ENCODE measurements at regions not wholly inside any gene's neighbourhood (a gene's known extent, or its start where the extent isn't known, plus 50 kb on each side); places are given as distances from the start of the nearest gene placed in this dataset.

DNA sequence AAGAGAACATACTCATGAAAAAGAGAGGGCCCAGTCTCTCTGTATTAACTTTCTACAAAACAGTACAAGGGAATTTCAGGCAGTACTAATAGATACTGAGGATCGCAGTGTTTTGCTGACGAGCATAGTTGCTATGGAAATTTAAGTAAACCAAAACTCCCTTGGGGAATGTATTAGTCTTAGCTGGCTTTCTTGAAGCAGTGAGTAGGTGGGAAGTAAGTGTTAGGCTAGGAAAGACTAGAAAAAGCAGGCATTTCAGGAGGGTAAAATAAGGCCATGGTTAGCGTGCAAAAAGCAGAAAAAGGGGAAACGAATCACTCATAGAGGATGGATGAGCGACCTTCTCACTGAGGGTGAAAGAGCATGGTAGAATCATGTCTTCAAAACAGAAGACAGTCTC, 84.3 kb upstream of the ACTBL2 start:
- no peaks in the 10 kb centered on the region for H3K79me2 ChIP-seq (ENCODE audit: insufficient read depth, low read length)
- H3K27me3 ChIP-seq (ENCODE audit: insufficient read depth, low read length), result no peaks in the 10 kb centered on the region
- Mint-ChIP-seq H3K27ac (ENCODE audit: unreplicated experiment) (no peak overlapping the region), H3K9me3 (ENCODE audit: unreplicated experiment) (peaks cover 2% of the 10 kb centered on the region), H3K4me1 (ENCODE audit: low read depth, unreplicated experiment) (peaks cover 3% of the 10 kb centered on the region), H3K36me3 (ENCODE audit: low read depth, unreplicated experiment) (no peaks in the 10 kb centered on the region), H3K4me3 (ENCODE audit: unreplicated experiment) (no peak overlapping the region), H3K27me3 (ENCODE audit: low read depth, unreplicated experiment) (peaks cover 2% of the 10 kb centered on the region)
- no peaks in the 10 kb centered on the region for H3K9me3 ChIP-seq (ENCODE audit: insufficient read depth, low read depth, low read length)
- no peak overlapping the region for H2AFZ ChIP-seq (ENCODE audit: low read depth, low read length)
- H4K20me1 ChIP-seq (ENCODE audit: insufficient read depth, low read length), result no peaks in the 10 kb centered on the region
- no peak overlapping the region for H3K4me2 ChIP-seq (ENCODE audit: low read length)
- no peak overlapping the region for H3K9ac ChIP-seq (ENCODE audit: low read length)
- no peak for TF ChIP-seq EZH2 (IDR thresholded peaks at IDR 0.05; ENCODE audit: insufficient read depth, low read length)
- TF ChIP-seq, protein P1, sequence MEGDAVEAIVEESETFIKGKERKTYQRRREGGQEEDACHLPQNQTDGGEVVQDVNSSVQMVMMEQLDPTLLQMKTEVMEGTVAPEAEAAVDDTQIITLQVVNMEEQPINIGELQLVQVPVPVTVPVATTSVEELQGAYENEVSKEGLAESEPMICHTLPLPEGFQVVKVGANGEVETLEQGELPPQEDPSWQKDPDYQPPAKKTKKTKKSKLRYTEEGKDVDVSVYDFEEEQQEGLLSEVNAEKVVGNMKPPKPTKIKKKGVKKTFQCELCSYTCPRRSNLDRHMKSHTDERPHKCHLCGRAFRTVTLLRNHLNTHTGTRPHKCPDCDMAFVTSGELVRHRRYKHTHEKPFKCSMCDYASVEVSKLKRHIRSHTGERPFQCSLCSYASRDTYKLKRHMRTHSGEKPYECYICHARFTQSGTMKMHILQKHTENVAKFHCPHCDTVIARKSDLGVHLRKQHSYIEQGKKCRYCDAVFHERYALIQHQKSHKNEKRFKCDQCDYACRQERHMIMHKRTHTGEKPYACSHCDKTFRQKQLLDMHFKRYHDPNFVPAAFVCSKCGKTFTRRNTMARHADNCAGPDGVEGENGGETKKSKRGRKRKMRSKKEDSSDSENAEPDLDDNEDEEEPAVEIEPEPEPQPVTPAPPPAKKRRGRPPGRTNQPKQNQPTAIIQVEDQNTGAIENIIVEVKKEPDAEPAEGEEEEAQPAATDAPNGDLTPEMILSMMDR (IDR thresholded peaks at IDR 0.05; ENCODE audit: insufficient read depth, low read depth, low read length), result no peak
- H3K36me3 ChIP-seq (ENCODE audit: insufficient read depth, low read length), result no peaks in the 10 kb centered on the region
- H3K4me1 ChIP-seq (ENCODE audit: insufficient read depth, low read length), result no peaks in the 10 kb centered on the region
- H3K4me3 ChIP-seq (ENCODE audit: insufficient read depth, low read depth, low read length), result no peak overlapping the region
- DNase-seq (ENCODE audit: low read depth) (peak; percentile 68), FAIRE-seq (no peak)
- H3K27ac ChIP-seq (ENCODE audit: low read depth, low read length), result no peak overlapping the region

DNA sequence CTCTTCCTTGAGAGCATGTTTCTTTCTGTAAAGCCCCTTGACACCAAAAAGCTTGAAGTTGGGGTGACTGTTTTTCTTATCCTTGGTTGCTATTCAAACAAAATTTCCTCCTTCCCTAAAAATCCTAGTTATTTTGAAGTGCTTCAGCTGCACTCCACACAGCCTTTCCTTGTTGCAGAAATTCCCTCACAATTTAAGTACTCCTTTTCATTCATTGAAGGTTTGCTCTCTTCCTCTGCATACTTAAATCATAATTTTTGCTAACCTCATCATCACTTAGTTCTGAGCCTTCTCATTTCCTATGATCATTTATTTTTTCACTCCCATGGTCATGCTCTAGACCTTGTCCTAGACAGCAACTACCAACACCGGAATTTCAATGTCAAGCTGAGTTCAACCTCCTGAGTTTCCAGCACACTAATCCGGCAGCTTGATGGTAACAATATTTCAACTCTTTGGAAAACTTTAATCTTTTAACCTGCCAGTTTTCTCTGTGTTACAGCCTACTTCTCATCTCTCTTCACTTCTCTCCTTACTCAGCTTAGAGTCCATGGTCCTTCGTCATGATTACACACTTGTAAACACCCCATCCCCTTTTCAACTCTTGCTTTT, 78.7 kb upstream of the ACTBL2 start:
- Mint-ChIP-seq H3K4me3 (ENCODE audit: unreplicated experiment) (no peak overlapping the region), H3K9me3 (ENCODE audit: unreplicated experiment) (no peaks in the 10 kb centered on the region), H3K4me1 (ENCODE audit: low read depth, unreplicated experiment) (no peaks in the 10 kb centered on the region), H3K36me3 (ENCODE audit: low read depth, unreplicated experiment) (no peaks in the 10 kb centered on the region), H3K27ac (ENCODE audit: unreplicated experiment) (no peak overlapping the region), H3K27me3 (ENCODE audit: low read depth, unreplicated experiment) (no peaks in the 10 kb centered on the region)
- H2AFZ ChIP-seq (ENCODE audit: low read depth, low read length), result no peak overlapping the region
- FAIRE-seq, result no peak
- no peak overlapping the region for H3K4me3 ChIP-seq (ENCODE audit: insufficient read depth, low read depth, low read length)
- H4K20me1 ChIP-seq (ENCODE audit: insufficient read depth, low read length), result no peaks in the 10 kb centered on the region
- no peak overlapping the region for H3K4me2 ChIP-seq (ENCODE audit: low read length)
- no peak overlapping the region for H3K9ac ChIP-seq (ENCODE audit: low read length)
- DNase-seq (ENCODE audit: low read depth), result no peak
- no peaks in the 10 kb centered on the region for H3K27me3 ChIP-seq (ENCODE audit: insufficient read depth, low read length)
- H3K4me1 ChIP-seq (ENCODE audit: insufficient read depth, low read length), result no peaks in the 10 kb centered on the region
- no peaks in the 10 kb centered on the region for H3K79me2 ChIP-seq (ENCODE audit: insufficient read depth, low read length)
- H3K27ac ChIP-seq (ENCODE audit: low read depth, low read length), result no peak overlapping the region
- H3K36me3 ChIP-seq (ENCODE audit: insufficient read depth, low read length), result no peaks in the 10 kb centered on the region
- H3K9me3 ChIP-seq (ENCODE audit: insufficient read depth, low read depth, low read length), result no peaks in the 10 kb centered on the region
- TF ChIP-seq EZH2 (IDR thresholded peaks at IDR 0.05; ENCODE audit: insufficient read depth, low read length), result no peak
- TF ChIP-seq, protein P1 (IDR thresholded peaks at IDR 0.05; ENCODE audit: insufficient read depth, low read depth, low read length), result no peak

DNA sequence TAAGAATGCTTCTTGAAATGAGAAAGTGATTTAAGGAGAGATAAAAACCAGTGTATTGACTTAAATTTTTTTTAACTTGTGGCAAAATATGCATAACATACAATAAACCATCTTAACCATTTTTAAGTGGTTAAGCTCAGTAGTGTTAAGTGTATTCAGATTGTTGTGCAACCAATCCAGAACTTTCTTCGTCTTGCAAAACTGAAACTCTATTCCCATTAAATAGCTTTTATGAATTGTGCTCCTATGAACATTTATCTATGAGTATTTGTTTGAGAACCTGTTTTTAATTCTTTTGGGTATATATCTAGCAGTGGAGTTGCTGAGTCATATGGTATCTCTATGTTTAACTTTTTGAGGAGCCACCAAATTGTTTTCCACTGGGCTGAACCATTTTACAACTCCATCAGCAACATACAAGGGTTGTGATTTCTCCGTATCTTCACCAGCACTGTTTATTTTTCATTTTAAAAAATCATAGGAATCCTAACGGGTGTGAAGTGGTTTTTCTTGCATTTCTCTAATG, 76.6 kb upstream of the ACTBL2 start:
- Histone ChIP-seq H3K9ac (ENCODE audit: low read length) (no peak overlapping the region), H3K27ac (ENCODE audit: low read depth, low read length) (no peak overlapping the region), H3K4me3 (ENCODE audit: insufficient read depth, low read depth, low read length) (no peak overlapping the region), H3K4me1 (ENCODE audit: insufficient read depth, low read length) (no peaks in the 10 kb centered on the region), H3K27me3 (ENCODE audit: insufficient read depth, low read length) (no peaks in the 10 kb centered on the region), H3K36me3 (ENCODE audit: insufficient read depth, low read length) (no peaks in the 10 kb centered on the region), H3K4me2 (ENCODE audit: low read length) (no peak overlapping the region), H3K9me3 (ENCODE audit: insufficient read depth, low read depth, low read length) (no peaks in the 10 kb centered on the region), H2AFZ (ENCODE audit: low read depth, low read length) (no peak overlapping the region), H4K20me1 (ENCODE audit: insufficient read depth, low read length) (no peaks in the 10 kb centered on the region), H3K79me2 (ENCODE audit: insufficient read depth, low read length) (no peaks in the 10 kb centered on the region)
- FAIRE-seq, result no peak
- TF ChIP-seq EZH2 (IDR thresholded peaks at IDR 0.05; ENCODE audit: insufficient read depth, low read length), result no peak
- TF ChIP-seq, protein P1 (IDR thresholded peaks at IDR 0.05; ENCODE audit: insufficient read depth, low read depth, low read length), result no peak
- Mint-ChIP-seq H3K4me1 (ENCODE audit: low read depth, unreplicated experiment) (no peaks in the 10 kb centered on the region), H3K9me3 (ENCODE audit: unreplicated experiment) (peaks cover 2% of the 10 kb centered on the region), H3K4me3 (ENCODE audit: unreplicated experiment) (no peak overlapping the region), H3K27me3 (ENCODE audit: low read depth, unreplicated experiment) (no peaks in the 10 kb centered on the region), H3K36me3 (ENCODE audit: low read depth, unreplicated experiment) (no peaks in the 10 kb centered on the region), H3K27ac (ENCODE audit: unreplicated experiment) (no peak overlapping the region)
- DNase-seq (ENCODE audit: low read depth), result peak; percentile 12
